Testis (tissue), 2 donors: ENCODE measurements at regions not wholly inside any gene's neighbourhood (a gene's known extent, or its start where the extent isn't known, plus 50 kb on each side); places are given as distances from the start of the nearest gene placed in this dataset.

Experiments used
- POLR2A ChIP-seq: fragments of 450-650 bp; IDR thresholded peaks from one replicate; pipeline ENCODE4 v1.6.1; 2017; ENCODE audit warnings: antibody characterized with exemption, mild to moderate bottlenecking, moderate library complexity
- TF ChIP-seq, protein P1 (sequence below), 3 experiments: fragments of 450-650 bp in 2 of 3; fragments of 200-600 bp in 1 of 3; sonication (generic) in 1 of 3; IDR thresholded peaks; one replicate each; pipeline ENCODE4 v1.5.1; 2016 to 2019; ENCODE audit warnings: antibody characterized with exemption in 3 of 3, mild to moderate bottlenecking in 2 of 3, moderate library complexity in 1 of 3

DNA sequence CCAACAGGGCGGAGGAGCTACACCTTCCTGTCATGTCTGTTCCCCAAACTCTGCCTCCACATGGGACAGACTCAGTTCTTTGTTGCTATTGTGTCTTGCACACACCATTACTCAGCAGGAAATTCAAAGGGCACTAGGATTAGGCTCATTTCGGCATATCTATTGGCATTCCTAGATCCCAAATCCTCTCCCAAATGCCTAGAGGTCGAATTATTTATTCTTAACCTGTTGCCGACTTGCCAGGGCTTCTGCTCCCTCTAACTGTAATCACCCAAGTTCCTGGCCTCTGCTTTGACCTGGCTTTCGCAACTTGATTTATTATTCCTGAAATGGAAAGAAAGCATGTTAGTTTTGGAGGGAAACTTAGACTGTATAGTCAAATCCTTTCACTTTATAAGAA, 67.8 kb upstream of the ST6GAL2 start:
- TF ChIP-seq, protein P1, sequence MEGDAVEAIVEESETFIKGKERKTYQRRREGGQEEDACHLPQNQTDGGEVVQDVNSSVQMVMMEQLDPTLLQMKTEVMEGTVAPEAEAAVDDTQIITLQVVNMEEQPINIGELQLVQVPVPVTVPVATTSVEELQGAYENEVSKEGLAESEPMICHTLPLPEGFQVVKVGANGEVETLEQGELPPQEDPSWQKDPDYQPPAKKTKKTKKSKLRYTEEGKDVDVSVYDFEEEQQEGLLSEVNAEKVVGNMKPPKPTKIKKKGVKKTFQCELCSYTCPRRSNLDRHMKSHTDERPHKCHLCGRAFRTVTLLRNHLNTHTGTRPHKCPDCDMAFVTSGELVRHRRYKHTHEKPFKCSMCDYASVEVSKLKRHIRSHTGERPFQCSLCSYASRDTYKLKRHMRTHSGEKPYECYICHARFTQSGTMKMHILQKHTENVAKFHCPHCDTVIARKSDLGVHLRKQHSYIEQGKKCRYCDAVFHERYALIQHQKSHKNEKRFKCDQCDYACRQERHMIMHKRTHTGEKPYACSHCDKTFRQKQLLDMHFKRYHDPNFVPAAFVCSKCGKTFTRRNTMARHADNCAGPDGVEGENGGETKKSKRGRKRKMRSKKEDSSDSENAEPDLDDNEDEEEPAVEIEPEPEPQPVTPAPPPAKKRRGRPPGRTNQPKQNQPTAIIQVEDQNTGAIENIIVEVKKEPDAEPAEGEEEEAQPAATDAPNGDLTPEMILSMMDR (IDR thresholded peaks at IDR 0.05) = no peak
- no peak for TF ChIP-seq POLR2A
